H1 (cell line): ENCODE measurements at regions not wholly inside any gene's neighbourhood (a gene's known extent, or its start where the extent isn't known, plus 50 kb on each side); places are given as distances from the start of the nearest gene placed in this dataset.

ENCODE experiments used
- CTCF ChIA-PET: fragments of 300-600 bp; sonication (Branson Sonifier 250); formaldehyde crosslinking; loops from one replicate; lab custom pipeline; 2021; ENCODE audit not compliant: partially characterized antibody; lab: Charles Lee
- POLR2A ChIA-PET: fragments of 300-600 bp; sonication (Branson Sonifier 250); formaldehyde crosslinking; loops from one replicate; lab custom pipeline; 2021; ENCODE audit warnings: inconsistent platforms; ENCODE audit not compliant: partially characterized antibody; lab: Charles Lee
- DNase-seq, 2 experiments: peaks; one replicate each; pipeline versions ENCODE4 v3.0.0 to v3.0.0-alpha.2; 2010 to 2022; ENCODE audit warnings: low spot score in 2 of 2, low read depth in 1 of 2, mixed read lengths in 1 of 2
- FAIRE-seq: peaks from 2 replicates; lab custom pipeline; 2011; peaks lifted over from hg19 to GRCh38; lab: Jason Lieb, UNC
- H2AFZ ChIP-seq: 2 replicates; pipeline ENCODE4 v1.8.1; 2012; ENCODE audit warnings: low read length, inconsistent platforms
- H2AK5ac ChIP-seq: 2 replicates; pipeline ENCODE4 v1.6.1; 2013; ENCODE audit warnings: low read depth, low read length
- H2BK120ac ChIP-seq: replicated peaks from 2 replicates; pipeline ENCODE3; 2013; ENCODE audit warnings: low read depth, low read length, inconsistent platforms
- H2BK12ac ChIP-seq: 2 replicates; pipeline ENCODE4 v1.6.1; 2013; ENCODE audit warnings: low read depth, low read length
- H2BK15ac ChIP-seq: 2 replicates; pipeline ENCODE4 v1.6.1; 2013; ENCODE audit warnings: low read length
- H2BK20ac ChIP-seq: 2 replicates; pipeline ENCODE4 v1.6.1; 2013; ENCODE audit warnings: low read length
- H2BK5ac ChIP-seq: 2 replicates; pipeline ENCODE4 v1.6.1; 2013; ENCODE audit warnings: low read depth, low read length
- H3K14ac ChIP-seq: 2 replicates; pipeline ENCODE4 v1.6.1; 2013; ENCODE audit warnings: inconsistent platforms; ENCODE audit not compliant: insufficient read length
- H3K18ac ChIP-seq: 2 replicates; pipeline ENCODE4 v1.6.1; 2013; ENCODE audit warnings: low read length; ENCODE audit errors: extremely low read depth
- H3K23ac ChIP-seq: 2 replicates; pipeline ENCODE4 v1.6.1; 2013; ENCODE audit warnings: inconsistent platforms; ENCODE audit not compliant: insufficient read length
- H3K23me2 ChIP-seq: 2 replicates; pipeline ENCODE4 v1.6.1; 2013; ENCODE audit warnings: low read depth, low read length
- H3K27ac ChIP-seq: 2 replicates; pipeline ENCODE4 v1.6.1; 2011; ENCODE audit warnings: low read depth, low read length, inconsistent platforms
- H3K27me3 ChIP-seq, 4 experiments: replicated peaks in 1 of 4; 1 replicate in 1 of 4; 2 replicates in 3 of 4; pipeline versions ENCODE4 v1.6.1 to v1.8.1; 2011 to 2013; ENCODE audit warnings: low read length in 3 of 4, mild to moderate bottlenecking in 3 of 4, inconsistent platforms in 2 of 4, mixed read lengths in 2 of 4, moderate library complexity in 1 of 4; ENCODE audit not compliant: control insufficient read depth in 3 of 4, insufficient read depth in 3 of 4; ENCODE audit errors: extremely low read depth in 1 of 4
- H3K36me3 ChIP-seq, 4 experiments: 2 replicates each; pipeline versions ENCODE4 v1.6.1 to v1.8.1; 2011 to 2013; ENCODE audit warnings: mild to moderate bottlenecking in 4 of 4, low read length in 3 of 4, moderate library complexity in 2 of 4, control low read depth in 1 of 4, inconsistent platforms in 1 of 4; ENCODE audit not compliant: insufficient read depth in 4 of 4, control insufficient read depth in 2 of 4
- H3K4ac ChIP-seq: replicated peaks from 2 replicates; pipeline ENCODE3; 2013; ENCODE audit warnings: low read length, low read depth, mixed read lengths, inconsistent platforms; ENCODE audit not compliant: insufficient read length
- H3K4me1 ChIP-seq, 4 experiments: replicated peaks in 1 of 4; 1 replicate in 1 of 4; 2 replicates in 3 of 4; pipeline versions ENCODE4 v1.6.1 to v1.8.1; 2011 to 2013; ENCODE audit warnings: low read length in 3 of 4, inconsistent platforms in 2 of 4, mixed read lengths in 1 of 4; ENCODE audit not compliant: insufficient read depth in 4 of 4, control insufficient read depth in 3 of 4
- H3K4me2 ChIP-seq, 2 experiments: 2 replicates each; pipeline versions ENCODE4 v1.6.1 to v1.8.1; 2011 to 2013; ENCODE audit warnings: low read depth in 2 of 2, low read length in 2 of 2, control low read depth in 1 of 2, inconsistent platforms in 1 of 2, mild to moderate bottlenecking in 1 of 2; ENCODE audit not compliant: insufficient read depth in 1 of 2
- H3K4me3 ChIP-seq, 4 experiments: fragments of 200-600, 300-600 bp in 1 of 4; sonication (generic), shearing (Covaris generic), sonication (Bioruptor Twin) in 1 of 4; 2 replicates each; pipeline versions ENCODE4 v1.5.1 to v1.8.1; 2011 to 2016; ENCODE audit warnings: low read length in 4 of 4, low read depth in 3 of 4, control low read depth in 2 of 4, inconsistent platforms in 2 of 4, mild to moderate bottlenecking in 2 of 4, mixed read lengths in 1 of 4, moderate library complexity in 1 of 4; ENCODE audit not compliant: insufficient read depth in 2 of 4; ENCODE audit errors: extremely low read depth in 1 of 4
- H3K56ac ChIP-seq: replicated peaks from 2 replicates; pipeline ENCODE3; 2013; ENCODE audit warnings: low read depth, mild to moderate bottlenecking, mixed read lengths, low read length, inconsistent platforms; ENCODE audit not compliant: insufficient read length
- H3K79me1 ChIP-seq: 2 replicates; pipeline ENCODE4 v1.6.1; 2013; ENCODE audit warnings: low read depth, low read length, control low read depth
- H3K79me2 ChIP-seq, 2 experiments: 2 replicates each; pipeline versions ENCODE4 v1.6.1 to v1.8.1; 2012 to 2013; ENCODE audit warnings: low read length in 2 of 2, mild to moderate bottlenecking in 2 of 2, inconsistent platforms in 1 of 2; ENCODE audit not compliant: insufficient read depth in 2 of 2, control insufficient read depth in 1 of 2
- H3K9ac ChIP-seq, 4 experiments: replicated peaks in 1 of 4; 1 replicate in 1 of 4; 2 replicates in 3 of 4; pipeline versions ENCODE4 v1.6.1 to v1.8.1; 2011 to 2013; ENCODE audit warnings: low read depth in 3 of 4, low read length in 3 of 4, control low read depth in 2 of 4, mild to moderate bottlenecking in 2 of 4, moderate library complexity in 2 of 4, inconsistent platforms in 1 of 4; ENCODE audit errors: extremely low read depth in 1 of 4
- H3K9me3 ChIP-seq, 2 experiments: 2 replicates each; pipeline versions ENCODE4 v1.6.1 to v1.8.1; 2012 to 2013; ENCODE audit warnings: mild to moderate bottlenecking in 2 of 2, moderate library complexity in 2 of 2, control low read depth in 1 of 2, inconsistent platforms in 1 of 2, low read depth in 1 of 2, low read length in 1 of 2, mixed read lengths in 1 of 2; ENCODE audit not compliant: insufficient read depth in 2 of 2
- H4K20me1 ChIP-seq, 2 experiments: replicated peaks in 1 of 2; 2 replicates each; pipeline versions ENCODE3 to v1.8.1; 2011 to 2013; ENCODE audit warnings: inconsistent platforms in 2 of 2, low read length in 2 of 2, mild to moderate bottlenecking in 1 of 2; ENCODE audit not compliant: insufficient read depth in 2 of 2, control insufficient read depth in 1 of 2
- H4K5ac ChIP-seq: 2 replicates; pipeline ENCODE4 v1.6.1; 2013; ENCODE audit warnings: low read length, low read depth, mixed read lengths, inconsistent platforms; ENCODE audit not compliant: insufficient read length
- H4K8ac ChIP-seq: 2 replicates; pipeline ENCODE4 v1.8.0; 2013; ENCODE audit warnings: mild to moderate bottlenecking, moderate library complexity, low read length, inconsistent platforms; ENCODE audit not compliant: insufficient read depth; ENCODE audit errors: extremely low read depth
- H4K91ac ChIP-seq: replicated peaks from 2 replicates; pipeline ENCODE3; 2013; ENCODE audit warnings: low read length, mixed read lengths, inconsistent platforms; ENCODE audit not compliant: insufficient read length
- ASH2L ChIP-seq: fragments of 200-600, 300-600 bp; sonication (generic); IDR thresholded peaks from one replicate; pipeline ENCODE4 v1.7.1; 2017; ENCODE audit warnings: low read length
- CHD1 ChIP-seq: IDR thresholded peaks from 2 replicates; pipeline ENCODE4 v1.6.1; 2012; ENCODE audit warnings: low read depth, low read length, improper control_type of control experiment
- CHD2 ChIP-seq: IDR thresholded peaks from 2 replicates; pipeline ENCODE4 v1.6.1; 2012; ENCODE audit warnings: low read length, improper control_type of control experiment
- EGR1 ChIP-seq: IDR thresholded peaks from 2 replicates; pipeline ENCODE4 v1.6.1; 2011; ENCODE audit warnings: low read depth, low read length, borderline replicate concordance
- EP300 ChIP-seq, 2 experiments: IDR thresholded peaks; 1 replicate in 1 of 2; 2 replicates in 1 of 2; pipeline ENCODE4 v1.6.1; 2011 to 2012; ENCODE audit warnings: low read depth in 2 of 2, low read length in 2 of 2, mild to moderate bottlenecking in 2 of 2, borderline replicate concordance in 1 of 2, inconsistent platforms in 1 of 2, moderate library complexity in 1 of 2
- JUND ChIP-seq: IDR thresholded peaks from 2 replicates; pipeline ENCODE4 v1.6.1; 2011; ENCODE audit warnings: mild to moderate bottlenecking, improper control_type of control experiment, low read length
- KDM5A ChIP-seq: fragments of 200-600 bp; IDR thresholded peaks from 2 replicates; pipeline ENCODE4 v1.7.1; 2012; ENCODE audit warnings: mild to moderate bottlenecking, low read length, inconsistent platforms, mixed read lengths
- TBP ChIP-seq: IDR thresholded peaks from 2 replicates; pipeline ENCODE4 v1.6.1; 2011; ENCODE audit warnings: low read depth, low read length, improper control_type of control experiment
- WGBS, 2 experiments: shearing (Covaris generic) in 1 of 2; methylation state at CpG; one replicate each; pipeline versions ENCODE4 v1.1.6 to v1.1.7; 2013 to 2015; ENCODE audit warnings: low lambda C conversion rate in 2 of 2, mixed read lengths in 2 of 2, inconsistent platforms in 1 of 2, low coverage in 1 of 2, missing lambda C conversion rate in 1 of 2; ENCODE audit not compliant: insufficient replicate concordance in 2 of 2, insufficient coverage in 1 of 2, insufficient read length in 1 of 2; ENCODE audit errors: extremely low coverage in 1 of 2, missing lambda C conversion rate in 1 of 2; 5-methylcytosine and 5-hydroxymethylcytosine counted together

GRCh38 chr9:75713335-75713734 lies 177.1 kb upstream of the PCSK5 start:
- Histone ChIP-seq H4K8ac (no peak overlapping the region), H3K27me3 (no peaks in the 10 kb centered on the region), H4K5ac (no peak overlapping the region), H2BK120ac (no peak overlapping the region), H3K18ac (no peak overlapping the region), H3K56ac (no peak overlapping the region), H2AK5ac (no peak overlapping the region), H3K27ac (no peak overlapping the region), H3K79me1 (no peaks in the 10 kb centered on the region), H2BK5ac (no peak overlapping the region), H2BK20ac (no peak overlapping the region), H2BK15ac (no peak overlapping the region), H2BK12ac (no peak overlapping the region), H3K36me3 (no peaks in the 10 kb centered on the region), H3K4ac (no peak overlapping the region), H3K14ac (no peak overlapping the region), H3K23me2 (no peaks in the 10 kb centered on the region), H3K4me3 (no peak overlapping the region), H3K9me3 (no peaks in the 10 kb centered on the region), H4K91ac (no peak overlapping the region), H3K9ac (no peak overlapping the region), H2AFZ (0 out of 2 replicates have a peak overlapping the region, but pooled peaks have one; percentile 19), H3K4me1 (no peaks in the 10 kb centered on the region), H3K23ac (no peak overlapping the region), H3K79me2 (no peaks in the 10 kb centered on the region), H4K20me1 (no peaks in the 10 kb centered on the region), H3K4me2 (no peak overlapping the region)
- ChIA-PET CTCF (interaction anchor here (1.2 kb wide), 1 partner anchor 13 kb away, joined by 3 read pairs; no protein-coding TSS in a partner anchor), POLR2A (no interaction called here)
- no peak for TF ChIP-seq EP300 (IDR thresholded peaks at IDR 0.05; ENCODE audit: borderline replicate concordance in 1 of 2, low read depth in 2 of 2, low read length in 2 of 2)
- no peak for TF ChIP-seq KDM5A
- no peak for TF ChIP-seq EGR1
- TF ChIP-seq TBP: no peak
- no peak for TF ChIP-seq CHD2
- no peak for TF ChIP-seq JUND
- TF ChIP-seq ASH2L: no peak
- no peak for TF ChIP-seq CHD1
- 84% methylated on average over 4 of the region's 4 CpGs; no CpG with 5 or more reads in 1 of the 2 experiments for WGBS, 2 experiments
- FAIRE-seq (no peak), DNase-seq (no peak)
